OCI-LY1 (cell line): ENCODE measurements at regions not wholly inside any gene's neighbourhood (a gene's known extent, or its start where the extent isn't known, plus 50 kb on each side); places are given as distances from the start of the nearest gene placed in this dataset.

Experiments used
- H2AFZ ChIP-seq: fragments of 200-600 bp; sonication (generic), shearing (Covaris generic); 2 replicates; pipeline ENCODE4 v1.6.0; 2014; ENCODE audit warnings: antibody characterized with exemption, mild to moderate bottlenecking, low read length
- H3F3A ChIP-seq: fragments of 200-600 bp; sonication (generic), shearing (Covaris generic); 2 replicates; pipeline ENCODE4 v1.6.0; 2014; ENCODE audit warnings: mild to moderate bottlenecking, antibody characterized with exemption, low read length, moderate library complexity; ENCODE audit not compliant: insufficient read depth
- H3K27ac ChIP-seq: fragments of 200-600 bp; sonication (generic); 2 replicates; pipeline ENCODE4 v1.5.1; 2014; ENCODE audit warnings: low read length, mixed run types, mild to moderate bottlenecking, low read depth; ENCODE audit not compliant: poor library complexity, severe bottlenecking
- H3K27me3 ChIP-seq: fragments of 200-600 bp; sonication (generic); 2 replicates; pipeline ENCODE4 v1.6.0; 2014; ENCODE audit warnings: antibody characterized with exemption, mild to moderate bottlenecking, low read length, moderate library complexity; ENCODE audit not compliant: insufficient read depth
- H3K36me3 ChIP-seq: fragments of 200-600 bp; sonication (generic); 2 replicates; pipeline ENCODE4 v1.6.1; 2014; ENCODE audit warnings: mild to moderate bottlenecking, antibody characterized with exemption, low read length, moderate library complexity, mixed read lengths; ENCODE audit not compliant: insufficient read depth
- H3K4me1 ChIP-seq: fragments of 200-600 bp; sonication (generic); 2 replicates; pipeline ENCODE4 v1.5.1; 2014; ENCODE audit warnings: mild to moderate bottlenecking, low read length, moderate library complexity; ENCODE audit not compliant: insufficient read depth, severe bottlenecking
- H3K4me2 ChIP-seq: fragments of 200-600 bp; sonication (generic), shearing (Covaris generic); 2 replicates; pipeline ENCODE4 v1.6.1; 2014; ENCODE audit warnings: low read length
- H3K4me3 ChIP-seq: fragments of 200-600 bp; sonication (generic); 2 replicates; pipeline ENCODE4 v1.5.1; 2014; ENCODE audit warnings: low read length, low read depth, mild to moderate bottlenecking, mixed read lengths; ENCODE audit not compliant: poor library complexity, severe bottlenecking
- H3K79me2 ChIP-seq: fragments of 200-600 bp; shearing (Covaris generic); 2 replicates; pipeline ENCODE4 v1.6.1; 2016; ENCODE audit warnings: mixed run types, low read length, mixed read lengths; ENCODE audit not compliant: insufficient read depth
- H3K9ac ChIP-seq: fragments of 200-600 bp; sonication (generic), shearing (Covaris generic); 2 replicates; pipeline ENCODE4 v1.6.1; 2014; ENCODE audit warnings: mild to moderate bottlenecking, low read length, mixed read lengths
- H3K9me2 ChIP-seq: fragments of 200-600 bp; sonication (generic), shearing (Covaris generic); 2 replicates; pipeline ENCODE4 v1.6.1; 2014; ENCODE audit warnings: low read depth, mild to moderate bottlenecking, low read length, mixed read lengths
- H3K9me3 ChIP-seq: fragments of 200-600 bp; shearing (Covaris generic); 2 replicates; pipeline ENCODE4 v1.6.1; 2014; ENCODE audit warnings: low read length, mixed read lengths
- H4K20me1 ChIP-seq: fragments of 200-600 bp; sonication (generic), shearing (Covaris generic); 2 replicates; pipeline ENCODE4 v1.6.0; 2016; ENCODE audit warnings: mild to moderate bottlenecking, low read length; ENCODE audit not compliant: insufficient read depth
- CTCF ChIP-seq: fragments of 200-600 bp; sonication (generic), shearing (Covaris generic); IDR thresholded peaks from 2 replicates; pipeline ENCODE4 v1.5.1; 2017; ENCODE audit warnings: mild to moderate bottlenecking, antibody characterized with exemption, low read length, moderate library complexity, mixed read lengths
- EZH2 ChIP-seq: fragments of 200-600 bp; sonication (generic), shearing (Covaris generic); IDR thresholded peaks from 2 replicates; pipeline ENCODE4 v1.8.0; 2017; ENCODE audit warnings: borderline replicate concordance, mixed run types, mild to moderate bottlenecking, antibody characterized with exemption, low read length, moderate library complexity, mixed read lengths

- no peaks in the 10 kb centered on the region for H3K27me3 ChIP-seq
- H3K9ac ChIP-seq = no peak overlapping the region
- no peak overlapping the region for H3K4me3 ChIP-seq
- H3K79me2 ChIP-seq = no peaks in the 10 kb centered on the region
- H3K9me2 ChIP-seq = no peaks in the 10 kb centered on the region
- H3K27ac ChIP-seq = no peak overlapping the region
- no peaks in the 10 kb centered on the region for H3F3A ChIP-seq
- no peak overlapping the region for H3K4me2 ChIP-seq
- TF ChIP-seq EZH2 = no peak
- TF ChIP-seq CTCF = peak; percentile 84
- H2AFZ ChIP-seq = no peak overlapping the region
- H3K36me3 ChIP-seq = no peaks in the 10 kb centered on the region
- peaks cover 8% of the 10 kb centered on the region for H3K4me1 ChIP-seq
- no peaks in the 10 kb centered on the region for H4K20me1 ChIP-seq
- H3K9me3 ChIP-seq = no peaks in the 10 kb centered on the region
Observed at GRCh38 chr15:38002883-38003477, 68.5 kb downstream of the TMCO5A start.

- no peaks in the 10 kb centered on the region for H3K36me3 ChIP-seq
- no peaks in the 10 kb centered on the region for H3K9me2 ChIP-seq
- H3K4me2 ChIP-seq = no peak overlapping the region
- no peaks in the 10 kb centered on the region for H3K27me3 ChIP-seq
- TF ChIP-seq EZH2 = no peak
- no peak for TF ChIP-seq CTCF
- H3K9me3 ChIP-seq = no peaks in the 10 kb centered on the region
- H3F3A ChIP-seq = no peaks in the 10 kb centered on the region
- H3K79me2 ChIP-seq = no peaks in the 10 kb centered on the region
- H4K20me1 ChIP-seq = no peaks in the 10 kb centered on the region
- H3K9ac ChIP-seq = no peak overlapping the region
- no peak overlapping the region for H2AFZ ChIP-seq
- H3K27ac ChIP-seq = no peak overlapping the region
- peaks cover 8% of the 10 kb centered on the region for H3K4me1 ChIP-seq
- H3K4me3 ChIP-seq = no peak overlapping the region
Observed at GRCh38 chr15:38004218-38004861, 69.9 kb downstream of the TMCO5A start.

DNA sequence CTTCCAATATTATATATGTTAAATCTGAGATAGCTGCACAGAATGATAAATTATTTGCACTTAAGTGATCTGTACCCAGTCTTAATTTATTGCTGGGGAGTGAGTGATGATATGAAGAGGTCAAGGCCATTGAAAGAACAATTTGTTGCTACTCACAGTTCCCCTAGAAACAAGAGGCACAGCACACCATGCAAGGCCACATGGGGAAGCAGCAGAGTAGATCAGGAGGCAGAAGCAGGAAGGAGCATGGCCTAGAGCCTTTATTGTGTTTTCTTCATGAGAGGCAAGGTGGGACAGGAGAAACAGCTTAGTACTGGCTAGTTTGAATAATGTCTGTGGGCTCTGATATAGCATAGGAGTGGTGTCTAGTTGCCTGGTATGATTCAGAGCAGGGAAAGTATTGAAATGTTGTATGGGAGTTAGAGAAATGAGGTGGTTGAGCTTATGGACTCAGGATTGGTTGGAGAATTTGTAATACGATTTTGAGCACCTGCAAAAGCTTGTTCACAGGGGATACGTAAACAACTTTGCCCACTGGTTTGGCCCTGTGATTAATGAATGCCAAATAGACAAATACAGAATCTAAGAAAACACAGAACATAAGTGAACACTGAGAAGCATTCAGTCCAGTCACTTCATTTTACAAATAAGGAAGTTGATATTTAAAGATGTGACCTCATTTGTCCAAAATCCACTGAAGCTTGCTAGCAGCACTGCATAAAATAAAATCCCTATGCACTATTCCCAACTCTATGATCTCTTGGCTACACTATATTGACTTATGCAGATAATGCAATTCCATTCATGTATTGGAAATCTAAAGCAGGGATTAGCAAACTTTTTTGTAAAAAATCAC lies 71.7 kb downstream of the TMCO5A start:
- no peaks in the 10 kb centered on the region for H3K27me3 ChIP-seq
- no peak overlapping the region for H3K9ac ChIP-seq
- no peaks in the 10 kb centered on the region for H3K79me2 ChIP-seq
- H3K27ac ChIP-seq = no peak overlapping the region
- no peak overlapping the region for H2AFZ ChIP-seq
- TF ChIP-seq EZH2 = no peak
- no peak for TF ChIP-seq CTCF
- peaks cover 8% of the 10 kb centered on the region for H3K4me1 ChIP-seq
- no peaks in the 10 kb centered on the region for H3K9me2 ChIP-seq
- no peak overlapping the region for H3K4me3 ChIP-seq
- no peaks in the 10 kb centered on the region for H3K36me3 ChIP-seq
- no peaks in the 10 kb centered on the region for H4K20me1 ChIP-seq
- no peaks in the 10 kb centered on the region for H3K9me3 ChIP-seq
- no peaks in the 10 kb centered on the region for H3F3A ChIP-seq
- no peak overlapping the region for H3K4me2 ChIP-seq
